GM23248 (cell line): ENCODE measurements at regions not wholly inside any gene's neighbourhood (a gene's known extent, or its start where the extent isn't known, plus 50 kb on each side); places are given as distances from the start of the nearest gene placed in this dataset.

Source experiments
- DNase-seq: peaks from one replicate; pipeline ENCODE4 v3.0.0-alpha.2; 2015
- H2AFZ ChIP-seq: fragments of 200-600 bp; sonication (generic); 2 replicates; pipeline ENCODE4 v1.6.1; 2016; ENCODE audit warnings: antibody characterized with exemption
- H3F3A ChIP-seq: fragments of 200-600 bp; sonication (generic); 2 replicates; pipeline ENCODE4 v1.6.1; 2016; ENCODE audit warnings: mild to moderate bottlenecking, antibody characterized with exemption, mixed run types; ENCODE audit not compliant: insufficient read depth
- H3K27ac ChIP-seq: fragments of 200-600 bp; sonication (generic); 2 replicates; pipeline ENCODE4 v1.5.1; 2016; ENCODE audit warnings: mild to moderate bottlenecking
- H3K27me3 ChIP-seq: fragments of 200-600 bp; sonication (generic); replicated peaks from 2 replicates; pipeline ENCODE4 v1.6.1; 2016; ENCODE audit warnings: mild to moderate bottlenecking; ENCODE audit not compliant: insufficient read depth
- H3K36me3 ChIP-seq: fragments of 200-600 bp; sonication (generic); 2 replicates; pipeline ENCODE4 v1.6.1; 2016; ENCODE audit warnings: low read depth, mild to moderate bottlenecking
- H3K4me1 ChIP-seq: fragments of 200-600 bp; sonication (generic); 2 replicates; pipeline ENCODE4 v1.6.1; 2016; ENCODE audit warnings: mild to moderate bottlenecking; ENCODE audit not compliant: insufficient read depth
- H3K4me2 ChIP-seq: fragments of 200-600 bp; sonication (generic); one replicate; pipeline ENCODE4 v1.6.1; 2016; ENCODE audit warnings: mild to moderate bottlenecking; ENCODE audit not compliant: unreplicated experiment
- H3K4me3 ChIP-seq: fragments of 200-600 bp; sonication (generic); 2 replicates; pipeline ENCODE4 v1.5.1; 2016; ENCODE audit warnings: mild to moderate bottlenecking
- H3K79me2 ChIP-seq: fragments of 200-600 bp; sonication (generic); 2 replicates; pipeline ENCODE4 v1.6.1; 2016; ENCODE audit warnings: mild to moderate bottlenecking; ENCODE audit not compliant: insufficient read depth
- H3K9ac ChIP-seq: fragments of 200-600 bp; sonication (generic); 2 replicates; pipeline ENCODE4 v1.6.1; 2016; ENCODE audit warnings: mild to moderate bottlenecking
- H3K9me2 ChIP-seq: fragments of 200-600 bp; sonication (generic); 2 replicates; pipeline ENCODE4 v1.6.1; 2016; ENCODE audit warnings: mixed run types, mild to moderate bottlenecking, moderate library complexity; ENCODE audit not compliant: insufficient read depth
- H3K9me3 ChIP-seq: fragments of 200-600 bp; sonication (generic); one replicate; pipeline ENCODE4 v1.6.1; 2017; ENCODE audit warnings: low read depth
- H4K20me1 ChIP-seq: fragments of 200-600 bp; sonication (generic); 2 replicates; pipeline ENCODE4 v1.6.0; 2016; ENCODE audit not compliant: insufficient read depth
- EZH2 ChIP-seq: fragments of 200-600 bp; sonication (generic); IDR thresholded peaks from 2 replicates; pipeline ENCODE4 v1.6.1; 2018; ENCODE audit warnings: antibody characterized with exemption, mild to moderate bottlenecking; ENCODE audit not compliant: insufficient read depth, poor library complexity, severe bottlenecking
- EZH2phosphoT487 ChIP-seq: fragments of 200-600 bp; sonication (generic); IDR thresholded peaks from 2 replicates; pipeline ENCODE4 v1.6.1; 2018; ENCODE audit warnings: antibody characterized with exemption, moderate library complexity, mild to moderate bottlenecking, low read depth; ENCODE audit not compliant: insufficient read depth
- WGBS, 2 experiments: methylation state at CpG; one replicate each; pipeline ENCODE4 v1.1.6; 2015 to 2017; ENCODE audit warnings: low lambda C conversion rate in 2 of 2, low coverage in 1 of 2; ENCODE audit errors: missing lambda C conversion rate in 2 of 2; 5-methylcytosine and 5-hydroxymethylcytosine counted together
- in situ Hi-C: fragments of 300-500 bp; cut with MboI; formaldehyde crosslinking; loops from 2 replicates; pipeline ENCODE4 v1.15.0; 2020

DNA sequence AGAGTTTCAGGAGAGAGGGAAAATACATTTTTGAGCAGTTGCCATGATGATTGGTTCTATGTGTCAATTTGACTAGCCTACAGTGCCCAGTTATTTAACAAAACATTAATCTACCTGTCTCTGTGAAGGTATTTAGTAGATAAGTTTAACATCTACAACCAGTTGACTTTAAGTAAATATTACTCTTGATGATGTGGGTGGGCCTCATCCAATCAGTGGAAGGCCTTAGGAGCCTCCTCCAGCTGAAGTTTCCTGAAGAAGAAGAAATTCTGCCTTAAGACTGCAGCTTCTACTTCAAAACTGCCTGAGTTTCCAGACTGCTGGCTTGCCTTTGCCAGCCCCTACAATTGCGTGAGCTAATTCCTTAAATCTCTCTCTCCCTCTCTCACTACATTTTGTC, 93.6 kb downstream of the OXSM start:
- Histone ChIP-seq H3K27ac (no peak overlapping the region), H3K9ac (no peak overlapping the region), H2AFZ (no peak overlapping the region), H3K4me1 (no peaks in the 10 kb centered on the region), H4K20me1 (no peaks in the 10 kb centered on the region), H3F3A (no peaks in the 10 kb centered on the region), H3K4me2 (no peak overlapping the region), H3K4me3 (no peak overlapping the region), H3K9me3 (no peaks in the 10 kb centered on the region), H3K27me3 (no peaks in the 10 kb centered on the region), H3K79me2 (no peaks in the 10 kb centered on the region), H3K36me3 (no peaks in the 10 kb centered on the region), H3K9me2 (no peaks in the 10 kb centered on the region)
- TF ChIP-seq EZH2 (no peak), EZH2phosphoT487 (no peak)
- in situ Hi-C loops = no loop called here
- 28 to 50% methylated on average over 1 of the region's 1 CpG for WGBS, 2 experiments
- DNase-seq = no peak

DNA sequence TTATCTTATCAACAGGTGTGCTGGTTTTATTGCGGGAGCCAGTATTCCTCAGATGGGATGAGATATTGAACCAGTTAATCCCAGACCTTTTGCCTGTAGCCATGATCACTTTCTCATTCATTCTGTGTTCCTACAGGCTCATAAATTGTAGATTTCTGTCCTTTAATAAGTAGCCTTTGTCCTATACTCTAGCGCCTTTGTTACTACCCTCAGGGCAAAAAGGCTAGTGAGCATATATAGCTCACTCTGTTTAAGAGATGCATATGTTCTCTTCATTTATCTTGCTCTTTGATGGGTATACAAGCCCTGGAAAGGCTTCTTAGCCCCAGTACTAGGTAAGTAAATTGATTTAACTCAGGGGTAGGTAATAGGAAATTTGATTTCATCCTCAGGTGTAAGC, 95.1 kb downstream of the OXSM start:
- Histone ChIP-seq H3K4me1 (no peaks in the 10 kb centered on the region), H3K4me2 (no peak overlapping the region), H3K4me3 (no peak overlapping the region), H4K20me1 (no peaks in the 10 kb centered on the region), H2AFZ (no peak overlapping the region), H3K27ac (no peak overlapping the region), H3K27me3 (no peaks in the 10 kb centered on the region), H3F3A (no peaks in the 10 kb centered on the region), H3K9ac (no peak overlapping the region), H3K36me3 (no peaks in the 10 kb centered on the region), H3K9me2 (no peaks in the 10 kb centered on the region), H3K9me3 (no peaks in the 10 kb centered on the region), H3K79me2 (no peaks in the 10 kb centered on the region)
- no peak for DNase-seq
- 75 to 76% methylated on average over 2 of the region's 2 CpGs for WGBS, 2 experiments
- in situ Hi-C loops = no loop called here
- no peak for TF ChIP-seq EZH2
- TF ChIP-seq EZH2phosphoT487 = no peak

DNA sequence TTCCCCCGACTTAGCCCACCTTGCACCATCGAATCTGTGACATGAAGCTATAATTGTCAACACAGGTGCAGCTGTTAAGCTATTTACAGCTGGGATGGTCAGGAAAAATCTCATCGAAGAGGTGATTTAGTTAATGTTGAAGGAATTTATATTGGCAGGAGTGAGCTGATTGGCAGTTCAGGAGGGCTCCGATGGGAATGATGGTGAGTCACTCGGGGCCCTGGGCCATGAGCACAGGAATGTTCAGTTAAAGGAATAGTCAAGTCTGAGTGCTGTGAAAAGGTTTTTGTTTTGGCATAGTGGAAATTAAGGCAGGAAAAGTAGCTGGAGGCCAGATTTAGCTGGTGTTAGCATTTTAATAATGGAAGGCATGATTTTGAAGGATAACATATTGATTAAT, 95.7 kb downstream of the OXSM start:
- H3K27me3 ChIP-seq = no peaks in the 10 kb centered on the region
- 18 to 22% methylated on average over 5 of the region's 5 CpGs for WGBS, 2 experiments
- DNase-seq = no peak
- no peaks in the 10 kb centered on the region for H3K79me2 ChIP-seq
- no peaks in the 10 kb centered on the region for H3F3A ChIP-seq
- no peak overlapping the region for H3K4me3 ChIP-seq
- no peak overlapping the region for H3K9ac ChIP-seq
- no peaks in the 10 kb centered on the region for H3K36me3 ChIP-seq
- no peak overlapping the region for H2AFZ ChIP-seq
- H3K4me1 ChIP-seq = no peaks in the 10 kb centered on the region
- TF ChIP-seq EZH2 (no peak), EZH2phosphoT487 (no peak)
- H3K4me2 ChIP-seq = no peak overlapping the region
- in situ Hi-C loops = no loop called here
- H4K20me1 ChIP-seq = no peaks in the 10 kb centered on the region
- H3K9me2 ChIP-seq = no peaks in the 10 kb centered on the region
- no peaks in the 10 kb centered on the region for H3K9me3 ChIP-seq
- no peak overlapping the region for H3K27ac ChIP-seq

DNA sequence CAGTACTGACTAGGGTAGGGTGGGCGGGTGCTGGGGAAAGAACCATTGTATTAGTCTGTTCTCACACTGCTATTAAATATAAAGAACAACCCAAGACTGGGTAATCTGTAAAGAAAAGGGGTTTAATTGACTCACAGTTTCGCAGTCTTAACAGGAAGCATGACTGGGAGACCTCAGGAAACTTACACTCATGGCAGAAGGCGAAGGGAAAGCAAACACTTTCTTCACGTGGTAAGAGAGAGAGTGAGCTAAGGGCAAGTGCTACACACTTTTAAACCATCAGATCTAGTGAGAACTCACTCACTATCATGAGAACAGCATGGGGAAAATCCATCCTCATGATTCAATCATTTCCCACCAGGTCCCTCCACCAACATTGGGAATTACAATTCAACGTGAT, 98.0 kb downstream of the OXSM start:
- H3K27me3 ChIP-seq = no peaks in the 10 kb centered on the region
- WGBS, 2 experiments = 27 to 30% methylated on average over 5 of the region's 5 CpGs

DNA sequence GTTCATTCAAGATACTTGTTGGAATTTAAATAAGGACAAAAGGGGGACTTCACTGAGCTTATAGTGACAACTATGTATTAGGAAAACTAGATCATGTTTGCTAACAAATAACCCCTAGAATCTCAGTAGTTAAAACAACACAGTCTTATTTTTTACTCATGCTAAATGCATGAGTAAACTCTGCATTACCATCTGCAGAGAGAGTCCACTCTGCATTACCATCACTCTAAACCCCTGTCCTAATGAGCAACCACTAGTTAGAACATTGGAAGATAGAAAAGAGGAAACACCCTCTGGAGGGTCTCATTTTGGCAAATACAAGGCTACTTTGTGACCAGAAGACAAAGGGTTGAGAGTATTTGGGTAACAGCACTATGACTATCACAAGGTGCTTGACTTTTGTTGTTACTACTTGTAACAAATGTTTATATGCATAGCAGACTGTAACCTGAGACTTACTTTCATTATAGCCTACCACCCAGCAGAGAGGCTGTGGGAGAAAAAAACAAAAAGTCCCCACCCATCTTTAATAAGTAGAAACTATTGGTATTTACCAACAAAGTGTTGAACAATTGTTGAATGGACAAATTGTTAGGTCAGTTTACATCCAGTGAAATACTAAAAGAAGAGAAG, 99.1 kb downstream of the OXSM start:
- Histone ChIP-seq H3K79me2 (no peaks in the 10 kb centered on the region), H3K4me1 (no peaks in the 10 kb centered on the region)
- no peak for TF ChIP-seq EZH2phosphoT487
- no peak for TF ChIP-seq EZH2

More for the DNA sequence above, 98.0 kb downstream of the OXSM start:
- Histone ChIP-seq H3K36me3 (no peaks in the 10 kb centered on the region), H3K9ac (no peak overlapping the region), H4K20me1 (no peaks in the 10 kb centered on the region), H3K9me3 (no peaks in the 10 kb centered on the region), H3K79me2 (no peaks in the 10 kb centered on the region), H3K4me1 (no peaks in the 10 kb centered on the region), H2AFZ (no peak overlapping the region), H3F3A (no peaks in the 10 kb centered on the region), H3K9me2 (no peaks in the 10 kb centered on the region), H3K4me2 (no peak overlapping the region), H3K4me3 (no peak overlapping the region), H3K27ac (no peak overlapping the region)
- DNase-seq = no peak
- in situ Hi-C loops = no loop called here
- TF ChIP-seq EZH2phosphoT487 = no peak
- TF ChIP-seq EZH2 = no peak

More for the DNA sequence above, 99.1 kb downstream of the OXSM start:
- H3K27me3 ChIP-seq = no peaks in the 10 kb centered on the region
- no peaks in the 10 kb centered on the region for H3K9me3 ChIP-seq
- in situ Hi-C loops = no loop called here
- H3F3A ChIP-seq = no peaks in the 10 kb centered on the region
- no peak overlapping the region for H3K4me2 ChIP-seq
- no peak overlapping the region for H3K27ac ChIP-seq
- no peaks in the 10 kb centered on the region for H3K36me3 ChIP-seq
- no peak for DNase-seq
- H3K9ac ChIP-seq = no peak overlapping the region
- H2AFZ ChIP-seq = no peak overlapping the region
- H3K4me3 ChIP-seq = no peak overlapping the region
- no peaks in the 10 kb centered on the region for H3K9me2 ChIP-seq
- no peaks in the 10 kb centered on the region for H4K20me1 ChIP-seq
